Prostate gland (tissue), 2 donors: ENCODE measurements at regions not wholly inside any gene's neighbourhood (a gene's known extent, or its start where the extent isn't known, plus 50 kb on each side); places are given as distances from the start of the nearest gene placed in this dataset.

Experiments
- POLR2A ChIP-seq: fragments of 450-650 bp; IDR thresholded peaks from one replicate; pipeline ENCODE4 v1.6.1; 2016; ENCODE audit warnings: antibody characterized with exemption, mild to moderate bottlenecking
- TF ChIP-seq, protein P1 (sequence below), 4 experiments: fragments of 200-600 bp in 2 of 4; fragments of 450-650 bp in 2 of 4; sonication (generic) in 2 of 4; IDR thresholded peaks; 1 replicate in 3 of 4; 2 replicates in 1 of 4; pipeline ENCODE4 v1.5.1; 2016 to 2019; ENCODE audit warnings: antibody characterized with exemption in 4 of 4, mild to moderate bottlenecking in 2 of 4, moderate library complexity in 2 of 4

DNA sequence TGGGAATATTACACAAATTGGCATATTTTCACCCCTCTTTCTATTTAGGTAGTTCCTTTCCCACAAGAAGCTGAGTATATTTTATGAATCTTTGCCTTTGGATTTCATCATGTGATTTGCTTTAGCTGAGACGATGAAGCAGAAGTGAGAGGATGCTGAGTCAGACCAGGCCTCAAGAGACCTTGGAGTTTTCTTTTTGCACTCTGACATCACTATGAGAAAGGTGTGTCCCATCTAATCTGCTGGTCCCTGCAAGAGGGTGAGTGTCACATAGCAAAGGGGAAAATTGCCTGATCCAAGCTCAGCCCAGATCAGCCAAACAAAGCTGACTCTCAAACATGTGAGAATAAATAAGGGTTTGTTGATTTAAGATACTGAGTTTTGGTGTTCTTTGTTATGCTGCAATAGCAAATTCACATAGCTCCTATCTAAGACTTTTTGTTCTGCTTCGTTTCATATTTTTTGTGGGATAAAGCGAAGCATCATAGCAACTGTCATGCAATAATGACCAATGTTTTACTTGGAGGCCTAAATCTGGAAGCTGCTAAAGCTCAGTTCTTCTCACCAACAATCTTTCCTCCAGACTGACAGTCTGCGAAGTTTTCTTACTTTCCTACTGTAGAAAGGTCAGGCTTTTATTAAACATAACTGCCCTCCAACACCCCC, 176.9 kb downstream of the PDHA2 start:
- TF ChIP-seq, protein P1, sequence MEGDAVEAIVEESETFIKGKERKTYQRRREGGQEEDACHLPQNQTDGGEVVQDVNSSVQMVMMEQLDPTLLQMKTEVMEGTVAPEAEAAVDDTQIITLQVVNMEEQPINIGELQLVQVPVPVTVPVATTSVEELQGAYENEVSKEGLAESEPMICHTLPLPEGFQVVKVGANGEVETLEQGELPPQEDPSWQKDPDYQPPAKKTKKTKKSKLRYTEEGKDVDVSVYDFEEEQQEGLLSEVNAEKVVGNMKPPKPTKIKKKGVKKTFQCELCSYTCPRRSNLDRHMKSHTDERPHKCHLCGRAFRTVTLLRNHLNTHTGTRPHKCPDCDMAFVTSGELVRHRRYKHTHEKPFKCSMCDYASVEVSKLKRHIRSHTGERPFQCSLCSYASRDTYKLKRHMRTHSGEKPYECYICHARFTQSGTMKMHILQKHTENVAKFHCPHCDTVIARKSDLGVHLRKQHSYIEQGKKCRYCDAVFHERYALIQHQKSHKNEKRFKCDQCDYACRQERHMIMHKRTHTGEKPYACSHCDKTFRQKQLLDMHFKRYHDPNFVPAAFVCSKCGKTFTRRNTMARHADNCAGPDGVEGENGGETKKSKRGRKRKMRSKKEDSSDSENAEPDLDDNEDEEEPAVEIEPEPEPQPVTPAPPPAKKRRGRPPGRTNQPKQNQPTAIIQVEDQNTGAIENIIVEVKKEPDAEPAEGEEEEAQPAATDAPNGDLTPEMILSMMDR (IDR thresholded peaks at IDR 0.05) = no peak
- no peak for TF ChIP-seq POLR2A
